Fibroblast of villous mesenchyme (primary cell): ENCODE measurements at regions not wholly inside any gene's neighbourhood (a gene's known extent, or its start where the extent isn't known, plus 50 kb on each side); places are given as distances from the start of the nearest gene placed in this dataset.
"Not testable (repeated sequence)": the region's sequence is repeated elsewhere in the genome, so short reads cannot be mapped to it uniquely, and the experiment has no call there.

Experiments
- DNase-seq: peaks from one replicate; pipeline ENCODE4 v3.0.0-alpha.2; 2010; ENCODE audit warnings: low read depth
- H3K4me3 ChIP-seq: 2 replicates; pipeline ENCODE4 v1.5.1; 2011; ENCODE audit warnings: low read depth, mild to moderate bottlenecking, low read length
- TF ChIP-seq, protein P1 (sequence below): IDR thresholded peaks from 2 replicates; pipeline ENCODE4 v1.5.1; 2012; ENCODE audit warnings: low read depth, mild to moderate bottlenecking, low read length; ENCODE audit not compliant: insufficient read depth

DNA sequence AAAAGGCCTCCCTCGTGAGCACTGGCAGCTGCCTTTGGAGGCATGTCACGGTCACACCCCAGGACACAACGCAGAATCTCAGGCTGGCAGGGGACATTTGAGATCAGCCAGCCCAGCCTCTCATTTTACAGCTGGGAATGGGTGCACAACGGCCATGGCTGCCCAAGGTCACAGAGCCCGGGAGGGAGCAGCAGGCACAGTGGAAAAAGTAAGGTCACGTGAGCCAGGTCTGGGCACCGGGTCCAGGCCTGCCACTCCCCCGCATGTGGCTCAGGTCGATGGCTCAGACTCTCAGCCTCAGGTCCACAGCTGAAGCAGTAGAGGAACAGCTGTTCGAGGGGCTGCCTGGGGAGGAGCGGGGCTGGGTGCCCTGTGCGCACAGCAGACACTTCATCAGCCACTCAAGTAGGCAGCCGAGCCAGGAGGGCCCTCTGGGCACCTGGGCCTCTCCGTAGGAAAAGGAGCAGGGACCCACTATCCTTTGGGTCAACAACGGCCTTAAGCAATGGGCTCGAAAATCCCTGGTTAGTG, 260.6 kb downstream of the GOLGA6L6 start:
- TF ChIP-seq, protein P1, sequence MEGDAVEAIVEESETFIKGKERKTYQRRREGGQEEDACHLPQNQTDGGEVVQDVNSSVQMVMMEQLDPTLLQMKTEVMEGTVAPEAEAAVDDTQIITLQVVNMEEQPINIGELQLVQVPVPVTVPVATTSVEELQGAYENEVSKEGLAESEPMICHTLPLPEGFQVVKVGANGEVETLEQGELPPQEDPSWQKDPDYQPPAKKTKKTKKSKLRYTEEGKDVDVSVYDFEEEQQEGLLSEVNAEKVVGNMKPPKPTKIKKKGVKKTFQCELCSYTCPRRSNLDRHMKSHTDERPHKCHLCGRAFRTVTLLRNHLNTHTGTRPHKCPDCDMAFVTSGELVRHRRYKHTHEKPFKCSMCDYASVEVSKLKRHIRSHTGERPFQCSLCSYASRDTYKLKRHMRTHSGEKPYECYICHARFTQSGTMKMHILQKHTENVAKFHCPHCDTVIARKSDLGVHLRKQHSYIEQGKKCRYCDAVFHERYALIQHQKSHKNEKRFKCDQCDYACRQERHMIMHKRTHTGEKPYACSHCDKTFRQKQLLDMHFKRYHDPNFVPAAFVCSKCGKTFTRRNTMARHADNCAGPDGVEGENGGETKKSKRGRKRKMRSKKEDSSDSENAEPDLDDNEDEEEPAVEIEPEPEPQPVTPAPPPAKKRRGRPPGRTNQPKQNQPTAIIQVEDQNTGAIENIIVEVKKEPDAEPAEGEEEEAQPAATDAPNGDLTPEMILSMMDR, result no peak
- DNase-seq, result no peak
- no peak overlapping the region for H3K4me3 ChIP-seq

DNA sequence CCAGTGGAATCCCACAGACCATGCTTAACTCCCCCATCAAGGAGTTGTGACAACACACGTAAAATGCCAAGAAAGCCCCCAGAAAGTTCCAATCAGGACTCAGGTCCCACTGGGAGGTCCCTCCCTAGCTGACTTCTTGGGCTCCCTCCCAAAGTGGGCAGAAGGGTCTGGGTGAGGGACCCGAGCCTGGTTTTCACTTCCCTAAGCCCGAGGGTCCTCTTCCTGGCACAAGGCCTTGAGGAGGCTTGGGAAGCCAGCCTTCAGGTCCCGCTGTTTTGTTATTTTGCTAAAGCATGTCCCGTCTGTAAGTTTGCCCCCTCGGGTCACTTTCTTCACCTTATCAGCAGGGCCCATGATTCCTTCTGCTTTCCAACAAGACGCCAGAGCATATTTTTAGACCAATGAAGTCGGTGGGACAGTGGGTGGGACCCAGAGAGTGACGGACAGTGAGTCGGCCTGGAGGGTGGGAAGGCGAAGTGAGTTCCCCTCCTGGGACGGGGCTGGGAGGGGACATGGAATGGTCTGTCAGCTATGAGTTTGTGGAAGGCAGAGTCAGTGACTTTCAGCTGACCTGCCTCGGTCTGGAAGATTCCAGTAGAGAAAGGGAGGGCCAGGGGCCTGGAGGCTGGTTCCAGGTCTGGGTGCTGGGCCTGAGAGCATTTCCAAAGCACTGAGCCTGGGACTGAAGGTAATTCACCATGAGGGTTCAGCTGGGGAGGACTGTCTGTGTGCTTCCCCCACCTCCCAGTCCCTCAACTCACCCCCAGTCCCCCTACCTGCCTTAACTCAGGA, 261.3 kb downstream of the GOLGA6L6 start:
- DNase-seq, H3K4me3 ChIP-seq: not testable (repeated sequence)

DNA sequence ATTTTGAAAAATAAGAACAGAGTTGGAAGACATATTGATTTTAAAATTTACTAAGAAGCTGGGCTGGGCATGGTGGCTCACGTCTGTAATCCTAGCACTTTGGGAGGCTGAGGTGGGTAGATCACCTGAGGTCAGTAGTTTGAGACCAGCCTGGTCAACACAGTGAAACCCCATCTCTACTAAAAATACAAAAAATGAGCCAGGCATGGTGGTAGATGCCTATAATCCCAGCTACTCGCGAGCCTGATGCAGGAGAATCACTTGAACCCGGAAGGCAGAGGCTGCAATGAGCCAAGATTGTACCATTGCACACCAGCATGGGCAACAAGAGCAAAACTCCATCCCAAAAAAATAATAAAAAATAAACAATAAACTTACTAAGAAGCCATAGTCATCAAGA, 262.5 kb downstream of the GOLGA6L6 start:
- not testable (repeated sequence) for DNase-seq, H3K4me3 ChIP-seq

DNA sequence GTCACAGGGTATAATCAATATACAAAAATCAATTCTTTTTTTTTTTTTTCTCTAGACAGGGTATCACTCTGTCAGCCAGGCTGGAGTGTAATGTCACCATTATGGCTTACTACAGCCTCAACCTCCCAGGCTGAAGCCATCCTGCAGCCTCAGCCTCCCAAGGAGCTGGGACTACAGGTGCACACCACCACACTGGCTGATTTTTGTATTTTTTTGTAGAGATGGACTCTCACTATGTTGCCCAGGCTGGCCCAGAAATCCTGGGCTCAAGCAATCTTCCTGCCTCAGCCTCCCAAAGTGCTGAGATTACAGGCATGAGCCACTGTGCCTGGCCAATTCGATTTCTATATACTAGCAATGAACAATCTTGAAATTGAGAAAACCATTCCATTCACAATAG, 263.2 kb downstream of the GOLGA6L6 start:
- H3K4me3 ChIP-seq, DNase-seq: not testable (repeated sequence)

DNA sequence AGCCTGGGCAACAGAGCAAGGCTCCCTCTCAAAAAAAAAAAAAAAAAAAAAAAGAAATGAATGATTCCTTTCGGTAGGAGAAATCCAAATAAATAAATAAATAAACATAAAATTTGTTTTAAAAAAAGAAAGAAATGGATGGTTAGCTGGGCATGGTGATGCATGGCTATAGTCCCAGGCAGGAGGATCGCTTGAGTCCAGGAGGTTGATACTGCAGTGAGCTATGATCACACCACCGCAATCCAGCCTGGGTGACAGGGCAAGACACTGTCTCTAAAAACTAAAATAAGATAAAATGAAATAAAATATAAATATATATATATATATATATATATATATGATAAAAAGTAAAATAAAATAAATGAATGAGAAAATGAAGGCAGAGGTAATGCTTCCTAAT, 264.1 kb downstream of the GOLGA6L6 start:
- not testable (repeated sequence) for H3K4me3 ChIP-seq, DNase-seq

DNA sequence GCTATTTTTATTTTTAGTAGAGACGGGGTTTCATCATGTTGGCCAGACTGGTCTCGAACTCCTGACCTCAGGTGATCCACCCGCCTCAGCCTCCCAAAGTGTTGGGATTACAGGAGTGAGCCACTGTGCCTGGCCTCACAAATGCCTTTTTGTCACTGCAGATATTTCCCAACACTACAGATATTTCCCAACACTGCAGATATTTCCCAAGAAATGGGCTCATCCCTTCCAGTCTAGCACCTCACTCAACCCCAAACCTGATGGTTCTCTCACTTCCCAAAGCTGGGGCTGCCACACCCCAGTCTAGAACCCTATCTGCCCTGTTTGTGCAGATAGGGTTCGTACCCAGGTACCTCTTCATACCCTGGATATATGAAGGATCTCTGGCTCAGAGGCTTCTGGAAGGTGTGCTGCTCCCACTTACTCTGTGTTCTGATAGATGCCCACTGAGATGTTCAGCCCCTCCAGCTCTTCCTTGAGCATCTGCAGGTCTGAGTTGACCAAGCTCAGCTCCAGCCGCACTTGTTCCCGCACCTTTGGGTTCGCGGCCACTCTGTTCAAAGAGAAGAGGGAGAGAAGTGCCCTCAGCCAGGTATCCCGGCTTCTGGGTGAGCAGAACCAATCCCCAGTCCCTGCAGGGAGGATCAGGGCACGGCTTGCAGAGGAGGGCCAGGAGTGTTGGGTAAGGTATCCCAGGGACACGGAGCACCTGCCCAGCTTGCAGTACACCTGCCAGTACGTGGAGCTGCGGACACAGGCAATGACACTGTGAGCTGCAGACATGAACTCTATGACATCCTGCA, 265.1 kb downstream of the GOLGA6L6 start:
- DNase-seq, H3K4me3 ChIP-seq: not testable (repeated sequence)

DNA sequence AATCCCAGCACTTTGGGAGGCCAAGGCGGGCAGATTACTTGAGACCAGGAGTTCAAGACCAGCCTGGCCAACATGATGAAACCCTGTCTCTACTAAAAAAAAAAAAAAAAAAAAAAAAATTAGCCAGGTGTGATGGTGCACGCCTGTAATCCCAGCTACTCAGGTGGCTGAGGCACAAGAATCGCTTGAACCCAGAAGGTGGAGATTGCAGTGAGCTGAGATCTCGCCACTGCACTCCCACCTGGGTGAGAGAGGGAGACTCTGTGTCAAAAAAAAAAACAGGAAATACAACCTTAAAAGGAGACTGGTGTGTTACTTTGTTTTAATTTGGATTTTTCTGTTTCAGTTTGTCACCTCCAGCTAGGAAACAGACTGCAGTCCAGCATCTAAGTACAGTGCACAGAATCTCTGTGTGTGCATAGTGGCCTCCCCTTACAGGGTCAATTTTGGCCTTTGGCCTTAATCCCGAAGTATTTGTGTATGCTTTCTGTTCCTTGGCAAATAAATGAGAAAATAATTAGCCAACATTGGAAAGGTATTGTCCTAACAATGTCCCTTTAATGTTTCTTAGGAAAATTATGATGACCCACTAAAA, 266.1 kb downstream of the GOLGA6L6 start:
- not testable (repeated sequence) for DNase-seq, H3K4me3 ChIP-seq

DNA sequence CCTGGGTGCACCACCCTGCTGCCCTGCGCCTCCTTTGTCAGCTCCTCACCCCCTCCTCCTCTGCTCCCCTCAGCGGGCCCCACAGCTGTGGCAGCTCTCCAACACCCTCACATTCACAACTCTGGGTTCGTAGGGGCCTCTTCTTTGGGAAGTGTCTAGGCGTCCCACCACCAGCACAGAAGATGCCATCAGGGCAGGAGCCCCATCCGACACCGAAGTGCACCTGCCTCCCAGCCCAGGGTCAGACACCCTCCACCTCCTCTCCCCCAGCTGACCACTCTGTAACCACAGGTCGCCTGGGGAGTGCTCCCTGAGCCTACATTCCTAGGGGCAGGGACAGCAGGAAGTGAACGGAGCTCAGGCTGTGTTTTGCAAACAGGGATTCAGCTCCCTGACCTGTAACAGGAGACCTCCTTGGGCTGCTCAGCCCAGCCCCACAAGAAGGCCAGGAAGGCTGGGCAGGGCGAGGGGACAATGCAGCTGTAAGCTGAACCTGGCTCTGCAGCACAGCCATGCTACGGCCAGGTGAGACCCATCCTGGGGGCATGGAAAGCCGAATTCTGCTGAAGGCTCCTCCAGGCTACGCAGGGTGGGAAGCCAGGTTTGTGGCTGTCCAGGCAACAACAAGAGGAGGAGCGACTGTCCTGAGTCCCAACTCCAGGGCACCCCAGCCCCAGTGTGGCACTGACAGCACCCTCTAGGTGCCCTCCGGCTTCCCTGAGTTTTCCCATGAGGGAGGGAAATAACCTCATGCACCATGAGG, 269.0 kb downstream of the GOLGA6L6 start:
- H3K4me3 ChIP-seq, result no peak overlapping the region
- no peak for DNase-seq
- TF ChIP-seq, protein P1, result no peak

DNA sequence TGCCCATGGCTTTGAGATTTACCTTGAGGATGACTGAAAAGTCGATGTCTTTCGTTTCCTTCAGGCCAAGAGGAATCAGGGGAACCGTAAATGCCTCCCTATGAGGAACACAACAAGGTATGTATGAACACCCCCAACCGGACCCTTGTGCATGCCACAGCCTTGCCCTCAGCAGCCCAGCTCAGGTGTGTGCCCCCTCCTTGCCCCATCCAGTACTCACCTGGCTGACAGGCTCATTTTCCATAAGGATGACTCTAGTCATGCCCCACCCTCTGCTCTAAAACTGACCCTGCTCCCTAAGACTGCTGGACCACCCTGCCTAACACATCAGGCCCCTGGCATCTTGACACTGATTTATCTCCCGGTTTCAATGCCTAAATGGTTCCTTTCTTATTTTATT, 270.0 kb downstream of the GOLGA6L6 start:
- H3K4me3 ChIP-seq, result no peak overlapping the region
- TF ChIP-seq, protein P1, result no peak
- DNase-seq, result no peak

DNA sequence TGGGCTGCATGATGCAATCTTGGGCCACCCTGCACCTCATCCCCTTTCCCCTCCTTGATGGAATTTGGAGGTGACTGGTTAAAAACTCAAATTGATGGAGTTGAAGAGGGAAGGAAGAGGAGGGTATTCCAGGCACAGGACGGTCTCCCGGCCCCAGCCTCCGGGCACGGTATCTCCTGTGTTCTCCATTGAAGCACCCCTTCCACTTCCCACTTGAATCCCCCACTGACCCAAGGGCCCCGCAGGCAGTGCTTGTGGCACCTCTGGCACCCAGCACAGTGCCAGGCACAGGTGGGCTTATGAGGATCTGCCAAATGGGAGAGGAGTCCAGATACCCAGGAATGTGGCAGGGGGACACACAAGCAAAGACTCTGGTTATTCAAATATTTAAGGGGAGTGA, 271.6 kb downstream of the GOLGA6L6 start:
- not testable (repeated sequence) for DNase-seq, H3K4me3 ChIP-seq

DNA sequence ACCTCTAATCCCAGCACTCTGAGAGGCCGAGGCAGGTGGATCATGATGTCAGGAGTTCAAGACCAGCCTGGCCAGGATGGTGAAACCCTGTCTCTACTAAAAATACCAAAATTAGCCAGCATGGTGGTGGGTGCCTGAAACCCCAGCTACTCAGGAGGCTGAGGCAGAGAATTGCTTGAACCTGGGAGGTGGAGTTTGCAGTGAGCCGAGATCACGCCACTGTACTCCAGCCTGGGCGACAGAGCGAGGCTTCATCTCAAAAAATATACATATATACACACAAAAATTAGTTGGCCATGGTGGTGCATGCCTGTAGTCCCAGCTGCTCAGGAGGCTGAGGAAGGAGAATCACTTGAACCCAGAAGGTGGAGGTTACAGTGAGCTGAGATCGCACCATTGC, 273.6 kb downstream of the GOLGA6L6 start:
- not testable (repeated sequence) for H3K4me3 ChIP-seq, DNase-seq

DNA sequence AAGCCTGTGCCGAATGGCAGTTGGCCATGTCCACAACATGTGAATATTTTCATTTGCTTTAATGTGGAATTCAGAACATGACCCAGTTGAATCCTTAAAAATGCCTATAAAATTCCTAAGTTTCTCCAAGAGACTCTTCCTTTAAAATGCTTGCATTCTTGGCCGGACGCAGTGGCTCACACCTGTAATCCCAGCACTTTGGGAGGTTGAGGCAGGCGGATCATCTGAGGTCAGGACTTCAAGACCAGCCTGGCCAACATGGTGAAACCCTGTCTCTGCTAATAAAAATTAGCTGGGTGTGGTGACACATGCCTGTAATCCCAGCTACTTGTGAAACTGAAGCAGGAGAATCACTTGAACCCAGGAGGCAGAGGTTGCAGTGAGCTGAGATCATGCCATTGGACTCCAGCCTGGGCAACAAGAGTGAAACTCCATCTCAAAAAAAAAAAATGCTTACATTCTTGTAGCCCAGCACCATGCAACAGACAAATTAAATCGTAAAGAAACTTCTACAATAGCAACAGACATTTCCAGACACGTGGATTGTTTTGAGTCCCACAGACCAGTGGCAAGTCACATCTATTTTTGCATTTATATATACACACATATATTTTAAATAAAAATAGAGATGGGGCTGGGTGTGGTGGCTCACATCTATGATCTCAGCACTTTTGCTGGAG, 274.4 kb downstream of the GOLGA6L6 start:
- not testable (repeated sequence) for H3K4me3 ChIP-seq, DNase-seq

DNA sequence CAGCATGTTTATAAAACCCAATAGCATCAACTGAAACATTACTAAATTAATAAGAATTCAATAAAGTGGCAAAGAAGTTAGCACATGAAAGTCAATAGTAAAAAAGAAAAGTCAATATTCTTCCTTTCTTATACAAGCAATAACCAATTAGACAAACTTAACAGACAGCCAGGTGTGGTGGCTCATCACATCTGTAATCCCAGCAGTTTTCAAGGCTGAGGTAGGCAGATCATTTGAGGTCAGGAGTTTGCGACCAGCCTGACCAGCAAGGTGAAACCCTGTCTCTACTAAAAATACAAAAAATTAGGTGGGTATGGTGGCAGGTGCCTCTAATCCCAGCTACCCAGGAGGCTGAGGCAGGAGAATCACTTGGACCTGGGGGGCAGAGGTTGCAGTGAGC, 275.9 kb downstream of the GOLGA6L6 start:
- not testable (repeated sequence) for DNase-seq, H3K4me3 ChIP-seq
